Nephron progenitor cell (in vitro differentiated cells): ENCODE measurements at regions not wholly inside any gene's neighbourhood (a gene's known extent, or its start where the extent isn't known, plus 50 kb on each side); places are given as distances from the start of the nearest gene placed in this dataset.

Source experiments
- DNase-seq: peaks from one replicate; pipeline ENCODE4 v3.0.0; 2021
- H3K27ac Mint-ChIP-seq: 2 replicates; pipeline ENCODE4 v1.8.0; 2021; ENCODE audit warnings: mild to moderate bottlenecking, moderate library complexity, mixed read lengths
- H3K27me3 Mint-ChIP-seq: 2 replicates; pipeline ENCODE4 v1.8.0; 2021; ENCODE audit warnings: mild to moderate bottlenecking, low read depth, mixed read lengths; ENCODE audit not compliant: poor library complexity
- H3K36me3 Mint-ChIP-seq: 2 replicates; pipeline ENCODE4 v1.8.0; 2021; ENCODE audit warnings: low read depth, mixed read lengths
- H3K4me1 Mint-ChIP-seq: 2 replicates; pipeline ENCODE4 v1.8.0; 2021; ENCODE audit warnings: mixed read lengths
- H3K4me3 Mint-ChIP-seq: 2 replicates; pipeline ENCODE4 v1.8.0; 2021; ENCODE audit warnings: mild to moderate bottlenecking, moderate library complexity, mixed read lengths
- H3K9me3 Mint-ChIP-seq: 2 replicates; pipeline ENCODE4 v1.8.0; 2021; ENCODE audit warnings: mild to moderate bottlenecking, moderate library complexity, mixed read lengths
- CTCF ChIP-seq: fragments of 200-600 bp; sonication (generic); IDR thresholded peaks from 2 replicates; pipeline ENCODE4 v1.5.0; 2021; ENCODE audit warnings: antibody characterized with exemption

- no peak overlapping the region for H3K4me3 Mint-ChIP-seq
- H3K36me3 Mint-ChIP-seq, result no peaks in the 10 kb centered on the region
- H3K9me3 Mint-ChIP-seq, result no peaks in the 10 kb centered on the region
- H3K27ac Mint-ChIP-seq, result no peak overlapping the region
- no peaks in the 10 kb centered on the region for H3K4me1 Mint-ChIP-seq
- TF ChIP-seq CTCF, result no peak
- H3K27me3 Mint-ChIP-seq, result peaks cover 3% of the 10 kb centered on the region
- no peak for DNase-seq
These were observed 759.9 kb downstream of the DTWD2 start for GRCh38 chr5:118228489-118228888.

- Mint-ChIP-seq H3K9me3 (no peaks in the 10 kb centered on the region), H3K4me1 (no peaks in the 10 kb centered on the region), H3K27ac (no peak overlapping the region), H3K27me3 (peaks cover 3% of the 10 kb centered on the region), H3K4me3 (no peak overlapping the region), H3K36me3 (no peaks in the 10 kb centered on the region)
- TF ChIP-seq CTCF, result no peak
- no peak for DNase-seq
These were observed 763.8 kb downstream of the DTWD2 start for GRCh38 chr5:118224546-118224945.

GRCh38 chr5:118220556-118221195 is 767.7 kb downstream of the DTWD2 start:
- H3K4me1 Mint-ChIP-seq, result no peaks in the 10 kb centered on the region
- DNase-seq, result no peak
- TF ChIP-seq CTCF, result no peak
- H3K27me3 Mint-ChIP-seq, result no peaks in the 10 kb centered on the region
- H3K36me3 Mint-ChIP-seq, result no peaks in the 10 kb centered on the region
- H3K4me3 Mint-ChIP-seq, result no peak overlapping the region
- H3K9me3 Mint-ChIP-seq, result no peaks in the 10 kb centered on the region
- no peak overlapping the region for H3K27ac Mint-ChIP-seq

- no peak for TF ChIP-seq CTCF
- Mint-ChIP-seq H3K4me1 (no peaks in the 10 kb centered on the region), H3K36me3 (peaks cover 11% of the 10 kb centered on the region), H3K4me3 (no peak overlapping the region), H3K9me3 (peaks cover 39% of the 10 kb centered on the region), H3K27ac (no peak overlapping the region), H3K27me3 (no peaks in the 10 kb centered on the region)
- DNase-seq, result no peak
These were observed 776.7 kb downstream of the DTWD2 start for GRCh38 chr5:118211606-118212005.

- Mint-ChIP-seq H3K4me3 (no peak overlapping the region), H3K27ac (no peak overlapping the region), H3K9me3 (peaks cover 40% of the 10 kb centered on the region), H3K36me3 (peaks cover 11% of the 10 kb centered on the region), H3K4me1 (no peaks in the 10 kb centered on the region), H3K27me3 (no peaks in the 10 kb centered on the region)
- no peak for TF ChIP-seq CTCF
- no peak for DNase-seq
These were observed 780.3 kb downstream of the DTWD2 start for GRCh38 chr5:118208031-118208453.

- no peak for TF ChIP-seq CTCF
- DNase-seq, result no peak
- H3K4me3 Mint-ChIP-seq, result no peak overlapping the region
These were observed 788.5 kb downstream of the DTWD2 start for GRCh38 chr5:118199801-118200200.

More at GRCh38 chr5:118199801-118200200, 788.5 kb downstream of the DTWD2 start:
- H3K27ac Mint-ChIP-seq, result no peak overlapping the region
- H3K9me3 Mint-ChIP-seq, result no peaks in the 10 kb centered on the region
- H3K36me3 Mint-ChIP-seq, result no peaks in the 10 kb centered on the region
- peaks cover 4% of the 10 kb centered on the region for H3K4me1 Mint-ChIP-seq
- H3K27me3 Mint-ChIP-seq, result no peaks in the 10 kb centered on the region
